Fibroblast of lung (primary cell): ENCODE measurements at regions not wholly inside any gene's neighbourhood (a gene's known extent, or its start where the extent isn't known, plus 50 kb on each side); places are given as distances from the start of the nearest gene placed in this dataset.

Experiments used
- DNase-seq, 2 donors: peaks; one replicate each; pipeline versions ENCODE4 v3.0.0 to v3.0.0-alpha.2; 2010; ENCODE audit warnings: low read depth in 2 of 2
- H2AFZ ChIP-seq: 2 replicates; pipeline ENCODE4 v1.5.1; 2012; ENCODE audit warnings: low read length, control low read depth, inconsistent platforms
- H3K27ac ChIP-seq: 2 replicates; pipeline ENCODE4 v1.5.1; 2011; ENCODE audit warnings: low read length, control low read depth; ENCODE audit not compliant: insufficient read depth
- H3K27me3 ChIP-seq: 2 replicates; pipeline ENCODE4 v1.5.1; 2011; ENCODE audit warnings: mild to moderate bottlenecking, low read length; ENCODE audit not compliant: control insufficient read depth, insufficient read depth
- H3K36me3 ChIP-seq: 2 replicates; pipeline ENCODE4 v1.5.1; 2011; ENCODE audit warnings: low read length; ENCODE audit not compliant: control insufficient read depth, insufficient read depth
- H3K4me1 ChIP-seq: 2 replicates; pipeline ENCODE4 v1.5.1; 2011; ENCODE audit warnings: low read length; ENCODE audit not compliant: control insufficient read depth, insufficient read depth; ENCODE audit errors: extremely low read depth
- H3K4me2 ChIP-seq: 2 replicates; pipeline ENCODE4 v1.5.1; 2011; ENCODE audit warnings: low read length, control low read depth; ENCODE audit not compliant: insufficient read depth; ENCODE audit errors: extremely low read depth
- H3K4me3 ChIP-seq, 4 experiments: fragments of 200-600 bp in 1 of 4; sonication (generic) in 1 of 4; replicated peaks in 1 of 4; 2 replicates each; pipeline ENCODE4 v1.5.1; 2011 to 2016; ENCODE audit warnings: low read length in 4 of 4, low read depth in 3 of 4, mild to moderate bottlenecking in 3 of 4, control low read depth in 2 of 4, inconsistent platforms in 1 of 4, mixed read lengths in 1 of 4; ENCODE audit not compliant: insufficient read depth in 1 of 4; ENCODE audit errors: control extremely low read depth in 1 of 4
- H3K79me2 ChIP-seq: 2 replicates; pipeline ENCODE4 v1.5.1; 2012; ENCODE audit warnings: mild to moderate bottlenecking, low read length, inconsistent platforms; ENCODE audit not compliant: control insufficient read depth, insufficient read depth
- H3K9ac ChIP-seq: 2 replicates; pipeline ENCODE4 v1.5.1; 2011; ENCODE audit warnings: mild to moderate bottlenecking, low read length, control low read depth; ENCODE audit not compliant: insufficient read depth
- H3K9me3 ChIP-seq: 2 replicates; pipeline ENCODE4 v1.5.1; 2012; ENCODE audit warnings: low read depth, low read length; ENCODE audit not compliant: control insufficient read depth, insufficient read depth
- H4K20me1 ChIP-seq: 2 replicates; pipeline ENCODE4 v1.5.1; 2011; ENCODE audit warnings: low read length; ENCODE audit not compliant: control insufficient read depth, insufficient read depth; ENCODE audit errors: extremely low read depth
- CTCF ChIP-seq, 2 donors: IDR thresholded peaks in 1 of 2; conservative IDR thresholded peaks in 1 of 2; 1 replicate in 1 of 2; 2 replicates in 1 of 2; pipeline ENCODE4 v1.5.1; 2011 to 2012; ENCODE audit warnings: low read length in 2 of 2, control low read depth in 1 of 2, inconsistent platforms in 1 of 2, low read depth in 1 of 2, mild to moderate bottlenecking in 1 of 2
- EZH2 ChIP-seq: IDR thresholded peaks from 2 replicates; pipeline ENCODE4 v1.5.1; 2012; ENCODE audit warnings: low read length, control low read depth, mild to moderate bottlenecking; ENCODE audit errors: missing control alignments

- no peak overlapping the region for H3K4me3 ChIP-seq
- TF ChIP-seq EZH2 (no peak), CTCF (conservative IDR thresholded peaks at IDR 0.05 in 1 of 2, IDR thresholded peaks at IDR 0.05 in 1 of 2; ENCODE audit: low read depth in 1 of 2, low read length in 2 of 2) (no peak)
- H3K4me2 ChIP-seq, result no peak overlapping the region
- no peaks in the 10 kb centered on the region for H3K4me1 ChIP-seq
- no peaks in the 10 kb centered on the region for H3K79me2 ChIP-seq
- H3K9me3 ChIP-seq, result no peaks in the 10 kb centered on the region
- H3K9ac ChIP-seq, result no peak overlapping the region
- H4K20me1 ChIP-seq, result no peaks in the 10 kb centered on the region
- no peaks in the 10 kb centered on the region for H3K36me3 ChIP-seq
- no peak overlapping the region for H2AFZ ChIP-seq
- H3K27ac ChIP-seq, result no peak overlapping the region
- no peak for DNase-seq
- H3K27me3 ChIP-seq, result no peaks in the 10 kb centered on the region
These were observed 144.6 kb downstream of the EBLN2 start for GRCh38 chr3:73206030-73206429.

- DNase-seq, result no peak
- Histone ChIP-seq H3K9ac (no peak overlapping the region), H3K27ac (no peak overlapping the region), H3K4me3 (no peak overlapping the region), H3K36me3 (no peaks in the 10 kb centered on the region), H3K4me1 (no peaks in the 10 kb centered on the region), H3K9me3 (no peaks in the 10 kb centered on the region), H3K4me2 (no peak overlapping the region), H2AFZ (no peak overlapping the region), H3K79me2 (no peaks in the 10 kb centered on the region), H3K27me3 (no peaks in the 10 kb centered on the region), H4K20me1 (no peaks in the 10 kb centered on the region)
- TF ChIP-seq EZH2 (no peak), CTCF (conservative IDR thresholded peaks at IDR 0.05 in 1 of 2, IDR thresholded peaks at IDR 0.05 in 1 of 2; ENCODE audit: low read depth in 1 of 2, low read length in 2 of 2) (no peak)
These were observed 146.5 kb downstream of the EBLN2 start for GRCh38 chr3:73207946-73208440.

- Histone ChIP-seq H3K4me2 (no peak overlapping the region), H3K4me3 (no peak overlapping the region), H4K20me1 (no peaks in the 10 kb centered on the region), H3K27me3 (no peaks in the 10 kb centered on the region), H3K9ac (no peak overlapping the region), H3K4me1 (no peaks in the 10 kb centered on the region), H3K9me3 (no peaks in the 10 kb centered on the region), H3K27ac (no peak overlapping the region), H3K79me2 (no peaks in the 10 kb centered on the region), H3K36me3 (no peaks in the 10 kb centered on the region), H2AFZ (no peak overlapping the region)
- no peak for TF ChIP-seq EZH2
- TF ChIP-seq CTCF (conservative IDR thresholded peaks at IDR 0.05 in 1 of 2, IDR thresholded peaks at IDR 0.05 in 1 of 2; ENCODE audit: low read depth in 1 of 2, low read length in 2 of 2), result no peak
- no peak for DNase-seq
These were observed 149.3 kb downstream of the EBLN2 start for GRCh38 chr3:73210759-73211158.
